Esophagus squamous epithelium (tissue), 5 donors: ENCODE measurements at regions not wholly inside any gene's neighbourhood (a gene's known extent, or its start where the extent isn't known, plus 50 kb on each side); places are given as distances from the start of the nearest gene placed in this dataset.

Experiments used
- DNase-seq: peaks from one replicate; lab custom pipeline; 2025; lab: John Stamatoyannopoulos, UW
- H3K27ac ChIP-seq, 4 donors: fragments of 200-600 bp; sonication (generic); one replicate each; pipeline ENCODE4 v1.5.1; 2016 to 2019; ENCODE audit warnings: mild to moderate bottlenecking in 1 of 4
- H3K27me3 ChIP-seq, 4 donors: fragments of 200-600 bp; sonication (generic); 1 replicate in 3 of 4; 2 replicates in 1 of 4; pipeline versions ENCODE4 v1.5.1 to v1.6.0; 2017 to 2021; ENCODE audit warnings: antibody characterized with exemption in 1 of 4
- H3K36me3 ChIP-seq, 3 donors: fragments of 200-600 bp; sonication (generic); one replicate each; pipeline ENCODE4 v1.5.1; 2016 to 2019
- H3K4me1 ChIP-seq, 3 donors: fragments of 200-600 bp; sonication (generic); one replicate each; pipeline ENCODE4 v1.5.1; 2017 to 2019
- H3K4me3 ChIP-seq, 4 donors: fragments of 200-600 bp; sonication (generic); 1 replicate in 3 of 4; 2 replicates in 1 of 4; pipeline ENCODE4 v1.5.1; 2016 to 2019; ENCODE audit warnings: mild to moderate bottlenecking in 2 of 4, moderate library complexity in 1 of 4
- H3K9me3 ChIP-seq, 3 donors: fragments of 200-600 bp; sonication (generic); one replicate each; pipeline ENCODE4 v1.5.1; 2016 to 2019
- POLR2A ChIP-seq, 4 donors: fragments of 450-650 bp; IDR thresholded peaks; one replicate each; pipeline ENCODE4 v1.6.1; 2017; ENCODE audit warnings: antibody characterized with exemption in 4 of 4, mild to moderate bottlenecking in 4 of 4, moderate library complexity in 3 of 4
- WGBS, 2 donors: methylation state at CpG; one replicate each; pipeline ENCODE4 v1.1.5; 2018; 5-methylcytosine and 5-hydroxymethylcytosine counted together
- intact Hi-C: fragments of 100-400 bp; cut with DNase I; formaldehyde crosslinking; loops from one replicate; pipeline ENCODE4 v1.15.0; 2022
- TF ChIP-seq, protein P1 (sequence below), 6 experiments: fragments of 450-650 bp in 4 of 6; fragments of 200-600 bp in 2 of 6; sonication (generic) in 2 of 6; IDR thresholded peaks; one replicate each; pipeline ENCODE4 v1.5.1; 2016 to 2019; ENCODE audit warnings: antibody characterized with exemption in 6 of 6, mild to moderate bottlenecking in 4 of 6, moderate library complexity in 4 of 6
- donor health status: DM: yes; HTN: yes; CAD: no.

DNA sequence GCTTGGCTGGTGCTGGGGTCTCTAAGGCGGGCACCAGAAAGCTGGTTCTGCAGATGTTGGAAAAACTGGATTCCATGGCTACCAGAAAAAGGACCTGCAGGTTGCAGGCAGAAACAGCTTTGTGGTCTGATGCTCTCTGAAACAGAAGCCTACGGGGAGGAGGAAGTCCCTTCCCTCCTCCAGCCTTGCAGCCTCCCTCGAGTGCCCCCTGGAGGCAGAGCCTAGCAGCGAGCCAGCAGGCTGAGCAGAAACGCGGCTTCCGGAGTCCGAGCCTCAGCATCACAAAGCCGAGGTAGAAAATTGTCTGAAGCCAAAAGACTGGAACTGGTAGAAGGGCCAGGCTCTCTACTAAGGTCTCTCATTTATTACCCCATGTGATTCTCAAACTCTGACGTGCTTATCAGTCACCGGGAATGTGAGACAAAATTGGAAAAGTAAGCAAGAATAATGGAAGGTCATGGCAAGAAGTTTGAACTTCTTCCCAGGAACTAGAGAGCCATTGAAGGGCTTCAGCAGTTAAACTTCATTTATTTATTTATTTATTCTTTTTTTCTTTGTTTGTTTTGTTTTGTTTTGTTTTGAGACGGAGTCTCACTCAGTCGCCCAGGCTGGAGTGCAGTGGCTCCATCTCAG, 82.2 kb upstream of the CPSF6 start:
- WGBS, 2 donors = 16 to 21% methylated on average over 12 to 13 of the region's 13 CpGs

DNA sequence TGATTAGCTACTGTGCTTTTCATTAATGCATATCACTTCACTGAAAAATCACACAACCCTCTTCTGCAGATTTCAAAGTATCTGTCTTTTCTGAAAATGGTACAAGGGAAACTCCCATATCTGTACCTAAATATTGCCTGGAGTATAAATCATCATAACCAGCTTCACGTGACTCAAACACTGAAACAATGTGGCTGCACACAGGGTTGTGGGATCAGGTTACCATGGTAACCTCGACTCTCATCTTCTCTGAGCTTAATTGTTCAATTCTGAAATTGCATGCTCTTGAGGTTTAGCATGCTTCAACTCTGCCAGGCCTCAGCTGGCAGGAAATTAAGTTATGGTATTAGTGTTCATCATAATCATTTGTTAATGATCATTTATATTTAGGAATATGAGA, 77.5 kb upstream of the CPSF6 start:
- no peaks in the 10 kb centered on the region for H3K36me3 ChIP-seq
- WGBS, 2 donors = 5 to 39% methylated on average over 2 of the region's 2 CpGs
- no peak overlapping the region for H3K27ac ChIP-seq
- no peaks in the 10 kb centered on the region for H3K27me3 ChIP-seq
- no peaks in the 10 kb centered on the region for H3K9me3 ChIP-seq
- intact Hi-C loops = no loop called here
- no peak overlapping the region for H3K4me3 ChIP-seq
- TF ChIP-seq, protein P1, sequence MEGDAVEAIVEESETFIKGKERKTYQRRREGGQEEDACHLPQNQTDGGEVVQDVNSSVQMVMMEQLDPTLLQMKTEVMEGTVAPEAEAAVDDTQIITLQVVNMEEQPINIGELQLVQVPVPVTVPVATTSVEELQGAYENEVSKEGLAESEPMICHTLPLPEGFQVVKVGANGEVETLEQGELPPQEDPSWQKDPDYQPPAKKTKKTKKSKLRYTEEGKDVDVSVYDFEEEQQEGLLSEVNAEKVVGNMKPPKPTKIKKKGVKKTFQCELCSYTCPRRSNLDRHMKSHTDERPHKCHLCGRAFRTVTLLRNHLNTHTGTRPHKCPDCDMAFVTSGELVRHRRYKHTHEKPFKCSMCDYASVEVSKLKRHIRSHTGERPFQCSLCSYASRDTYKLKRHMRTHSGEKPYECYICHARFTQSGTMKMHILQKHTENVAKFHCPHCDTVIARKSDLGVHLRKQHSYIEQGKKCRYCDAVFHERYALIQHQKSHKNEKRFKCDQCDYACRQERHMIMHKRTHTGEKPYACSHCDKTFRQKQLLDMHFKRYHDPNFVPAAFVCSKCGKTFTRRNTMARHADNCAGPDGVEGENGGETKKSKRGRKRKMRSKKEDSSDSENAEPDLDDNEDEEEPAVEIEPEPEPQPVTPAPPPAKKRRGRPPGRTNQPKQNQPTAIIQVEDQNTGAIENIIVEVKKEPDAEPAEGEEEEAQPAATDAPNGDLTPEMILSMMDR (IDR thresholded peaks at IDR 0.05) = no peak
- no peak for TF ChIP-seq POLR2A (IDR thresholded peaks at IDR 0.05)
- peaks cover 0 to 4% (median 0%) of the 10 kb centered on the region in 3 donors for H3K4me1 ChIP-seq
- DNase-seq = no peak

More for the DNA sequence above, 82.2 kb upstream of the CPSF6 start:
- no peak for DNase-seq
- Histone ChIP-seq H3K4me1 (peaks cover 0 to 11% (median 0%) of the 10 kb centered on the region in 3 donors), H3K9me3 (no peaks in the 10 kb centered on the region), H3K36me3 (no peaks in the 10 kb centered on the region), H3K27ac (no peak overlapping the region), H3K27me3 (no peaks in the 10 kb centered on the region), H3K4me3 (peak overlapping the region in 1 of 4 donors; percentile 34)
- intact Hi-C loops = loop anchor here (10.0 kb wide), 1 partner anchor 198 kb away; the partner anchor contains the start of gene YEATS4
- TF ChIP-seq, protein P1 (IDR thresholded peaks at IDR 0.05) = peak; percentile 66 to 86 (median 79)
- no peak for TF ChIP-seq POLR2A (IDR thresholded peaks at IDR 0.05)

DNA sequence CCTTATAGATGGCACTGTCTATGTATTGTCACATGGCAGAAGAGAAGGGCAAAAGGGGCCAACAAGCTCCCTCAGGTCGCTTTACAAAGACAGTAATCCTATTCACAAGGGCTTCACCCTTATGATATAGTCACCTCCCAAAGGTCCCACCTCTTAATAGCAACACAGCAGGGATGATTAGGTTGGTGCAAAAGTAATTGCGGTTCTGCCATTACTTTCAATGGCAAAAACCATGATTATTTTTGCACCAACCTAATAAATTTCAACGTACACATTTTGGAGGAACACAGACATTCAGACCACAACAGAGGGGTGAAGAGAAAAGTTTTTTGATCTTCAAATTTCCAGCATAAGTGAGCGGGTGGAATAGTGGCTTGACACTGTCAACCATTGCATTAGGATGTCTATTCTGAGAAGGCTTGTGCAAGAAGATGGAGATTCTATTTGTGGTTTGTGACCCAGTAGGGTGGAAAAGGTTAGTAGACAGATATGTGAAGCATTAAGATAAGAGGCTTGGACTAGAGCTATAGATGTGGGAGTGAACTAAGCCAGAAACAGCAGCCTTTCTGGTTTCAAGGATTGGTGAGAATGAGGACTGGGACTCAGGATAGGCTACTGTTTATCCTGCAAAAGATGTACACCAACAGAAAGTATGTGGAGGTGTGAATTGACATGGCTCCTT, 75.5 kb upstream of the CPSF6 start:
- H3K27me3 ChIP-seq = no peaks in the 10 kb centered on the region
- no peak overlapping the region for H3K27ac ChIP-seq
- no peaks in the 10 kb centered on the region for H3K9me3 ChIP-seq
- no peak overlapping the region for H3K4me3 ChIP-seq
- TF ChIP-seq POLR2A (IDR thresholded peaks at IDR 0.05) = no peak
- TF ChIP-seq, protein P1 (IDR thresholded peaks at IDR 0.05) = no peak
- H3K36me3 ChIP-seq = no peaks in the 10 kb centered on the region
- intact Hi-C loops = no loop called here
- WGBS, 2 donors = 75 to 90% methylated on average over 3 to 4 of the region's 4 CpGs
- DNase-seq = no peak
- no peaks in the 10 kb centered on the region for H3K4me1 ChIP-seq

DNA sequence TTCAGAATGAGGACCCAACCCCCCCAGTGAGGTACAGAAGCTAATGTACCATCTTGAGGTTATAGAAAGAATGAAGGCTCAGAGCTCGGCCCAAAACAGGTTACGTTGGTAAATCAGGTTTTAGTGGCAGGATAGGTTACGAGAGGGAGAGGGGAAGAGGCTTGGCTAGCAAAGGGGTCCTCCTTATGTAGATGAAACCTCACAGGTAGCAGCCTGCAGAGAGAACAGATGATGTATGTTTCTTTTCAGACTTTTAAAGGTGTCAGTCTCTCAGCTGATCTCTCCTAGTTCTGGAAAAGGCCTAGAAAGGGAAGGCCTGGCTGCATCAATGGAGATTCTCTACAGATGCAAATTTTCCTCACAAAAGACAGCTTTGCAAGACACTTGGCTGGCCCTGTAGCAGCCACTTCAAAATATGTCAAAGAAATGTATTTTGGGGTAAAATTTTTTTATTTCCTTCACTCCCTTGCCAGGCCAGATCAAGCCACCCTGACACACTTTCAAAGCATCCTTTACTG, 71.7 kb upstream of the CPSF6 start:
- 91 to 97% methylated on average over 3 of the region's 3 CpGs for WGBS, 2 donors
- H3K27me3 ChIP-seq = no peaks in the 10 kb centered on the region
- no peaks in the 10 kb centered on the region for H3K36me3 ChIP-seq
- H3K4me1 ChIP-seq = no peaks in the 10 kb centered on the region
- no peak overlapping the region for H3K27ac ChIP-seq
- H3K9me3 ChIP-seq = no peaks in the 10 kb centered on the region
- intact Hi-C loops = no loop called here
- H3K4me3 ChIP-seq = no peak overlapping the region
- TF ChIP-seq, protein P1 (IDR thresholded peaks at IDR 0.05) = no peak
- no peak for TF ChIP-seq POLR2A (IDR thresholded peaks at IDR 0.05)
- no peak for DNase-seq

DNA sequence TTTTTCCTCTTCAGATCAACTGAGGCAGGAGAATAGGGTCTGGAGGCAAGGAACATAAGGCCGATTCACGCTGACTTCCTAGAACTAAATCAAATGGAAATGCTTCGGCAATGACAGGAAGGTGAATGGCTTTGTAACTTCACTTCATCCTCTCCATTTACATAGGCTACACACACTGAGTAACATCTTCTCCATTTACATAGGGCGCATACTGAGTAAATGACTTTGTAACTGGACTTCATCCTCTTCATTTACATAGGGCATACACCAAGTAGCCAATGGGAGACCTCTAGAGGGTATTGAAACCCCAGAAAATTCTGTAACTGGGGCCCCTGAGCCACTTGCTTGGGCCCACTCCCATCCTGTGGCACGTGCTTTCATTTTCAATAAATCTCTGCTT, 71.0 kb upstream of the CPSF6 start:
- Histone ChIP-seq H3K27ac (no peak overlapping the region), H3K4me1 (no peaks in the 10 kb centered on the region), H3K27me3 (no peaks in the 10 kb centered on the region), H3K4me3 (no peak overlapping the region), H3K36me3 (no peaks in the 10 kb centered on the region), H3K9me3 (no peaks in the 10 kb centered on the region)
- WGBS, 2 donors = 89 to 90% methylated on average over 5 of the region's 5 CpGs
- no peak for DNase-seq
- intact Hi-C loops = no loop called here
- TF ChIP-seq, protein P1 (IDR thresholded peaks at IDR 0.05) = no peak
- no peak for TF ChIP-seq POLR2A (IDR thresholded peaks at IDR 0.05)
